ENCODE measurements at regions not wholly inside any gene's neighbourhood (a gene's known extent, or its start where the extent isn't known, plus 50 kb on each side); places are given as distances from the start of the nearest gene placed in this dataset.
A peak's percentile ranks its signal among the peaks of the same experiment; 100 is the strongest.

GRCh38 chr3:124592658-124593441 lies 137.4 kb upstream of the UMPS start (continued):
- TF ChIP-seq TEAD4 (IDR thresholded peaks at IDR 0.05; ENCODE audit: low read depth, low read length), result peak; percentile 37; the same call in 1 of the 2 replicates
- TF ChIP-seq JUN (IDR thresholded peaks at IDR 0.05; ENCODE audit: low read depth, low read length), result no peak
- TF ChIP-seq POU5F1 (IDR thresholded peaks at IDR 0.05; ENCODE audit: low read depth, low read length), result no peak
- no peak for TF ChIP-seq SP4 (IDR thresholded peaks at IDR 0.05; ENCODE audit: low read length)
- TF ChIP-seq RBBP5 (IDR thresholded peaks at IDR 0.05; ENCODE audit: borderline replicate concordance, low read depth, low read length), result no peak
- TF ChIP-seq SP1 (IDR thresholded peaks at IDR 0.05; ENCODE audit: low read depth, low read length), result peak; percentile 86
- no peak for TF ChIP-seq ATF2 (IDR thresholded peaks at IDR 0.05; ENCODE audit: low read length)
- no peak for TF ChIP-seq RFX5 (IDR thresholded peaks at IDR 0.05; ENCODE audit: borderline replicate concordance, low read depth, low read length)
- no peak for TF ChIP-seq BRCA1 (IDR thresholded peaks at IDR 0.05; ENCODE audit: low read depth, low read length)
- TF ChIP-seq ZNF274 (IDR thresholded peaks at IDR 0.05; ENCODE audit: borderline replicate concordance, extremely low read depth, low read length), result no peak
- no peak for TF ChIP-seq SRF (IDR thresholded peaks at IDR 0.05; ENCODE audit: low read depth, low read length)
- TF ChIP-seq E2F6 (IDR thresholded peaks at IDR 0.05), result no peak
- no peak for TF ChIP-seq SUZ12 (IDR thresholded peaks at IDR 0.05; ENCODE audit: low read length)
- no peak for TF ChIP-seq MAX (IDR thresholded peaks at IDR 0.05)
- peak; percentile 72 for TF ChIP-seq ASH2L (IDR thresholded peaks at IDR 0.05; ENCODE audit: low read length)
- TF ChIP-seq USF2 (IDR thresholded peaks at IDR 0.05; ENCODE audit: low read length), result no peak
- no peak for TF ChIP-seq GTF2F1 (IDR thresholded peaks at IDR 0.05; ENCODE audit: borderline replicate concordance, low read depth, low read length)
- no peak for TF ChIP-seq GABPA (IDR thresholded peaks at IDR 0.05; ENCODE audit: borderline replicate concordance, insufficient read depth, low read length)
- TF ChIP-seq SIN3A (conservative IDR thresholded peaks at IDR 0.05 in 1 of 2, IDR thresholded peaks at IDR 0.05 in 1 of 2; ENCODE audit: low read depth in 1 of 2, low read length in 2 of 2), result 0 out of 4 replicates have a peak, but pooled peaks of 1 of the 2 experiments have one; percentile 20
- TF ChIP-seq CHD1 (IDR thresholded peaks at IDR 0.05; ENCODE audit: low read depth, low read length), result no peak
- no peak for TF ChIP-seq TAF7 (optimal IDR thresholded peaks at IDR 0.05; ENCODE audit: borderline replicate concordance, low read depth, low read length)
